ENCODE measurements at regions not wholly inside any gene's neighbourhood (a gene's known extent, or its start where the extent isn't known, plus 50 kb on each side); places are given as distances from the start of the nearest gene placed in this dataset.
A peak's percentile ranks its signal among the peaks of the same experiment; 100 is the strongest.

DNA sequence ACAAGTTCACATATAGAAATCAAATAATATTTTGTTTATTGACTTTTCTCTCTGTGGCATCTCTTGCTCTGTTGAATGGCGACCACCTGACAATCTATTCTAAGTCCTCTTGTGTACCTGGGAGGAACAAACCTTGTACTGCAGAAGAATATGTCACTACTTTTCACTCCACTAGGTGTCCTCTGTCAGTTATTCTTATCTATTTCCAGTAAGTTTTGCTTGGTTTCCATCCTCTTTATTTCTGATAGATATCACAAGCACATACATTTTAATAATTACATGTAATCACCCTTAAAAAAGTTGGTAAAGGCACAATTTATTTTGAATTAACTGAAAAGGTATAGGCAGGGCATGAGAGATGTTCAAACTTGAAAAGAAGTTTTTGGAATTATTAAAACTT is 238.4 kb downstream of the SNCA start:
- CTCF ChIA-PET, result no interaction called here
- H2AFZ ChIP-seq (ENCODE audit: low read depth, low read length), result no peak overlapping the region
- H3K79me2 ChIP-seq (ENCODE audit: control insufficient read depth, insufficient read depth, low read length), result no peaks in the 10 kb centered on the region
- POLR2A ChIA-PET, result no interaction called here
- H3K4me3 ChIP-seq (replicated peaks in 1 of 3; ENCODE audit: insufficient read depth in 1 of 3, low read depth in 1 of 3, low read length in 3 of 3), result no peak overlapping the region
- no peaks in the 10 kb centered on the region for H3K9me3 ChIP-seq (replicated peaks; ENCODE audit: control insufficient read depth, insufficient read depth, low read length)
- dilution Hi-C loops (cut with MboI; ENCODE audit: extremely low pct_ligation_motif_present, low sequenced_read_pairs) (no loop called here), intact Hi-C loops (cut with micrococcal nuclease) (loop anchor here (1.0 kb wide), 1 partner anchor 304 kb away; no protein-coding TSS in a partner anchor)
- H3K9ac ChIP-seq (replicated peaks; ENCODE audit: extremely low read depth, insufficient read depth, low read length), result no peak overlapping the region
- H3K4me1 ChIP-seq (ENCODE audit: control insufficient read depth, extremely low read depth, insufficient read depth, low read length), result no peaks in the 10 kb centered on the region
- H3K27me3 ChIP-seq (ENCODE audit: control insufficient read depth in 2 of 2, insufficient read depth in 2 of 2, low read length in 2 of 2), result no peaks in the 10 kb centered on the region
- DNase-seq (ENCODE audit: low read depth, low spot score), result peak; percentile 64
- no peaks in the 10 kb centered on the region for H3K9me1 ChIP-seq (replicated peaks; ENCODE audit: control insufficient read depth, extremely low read depth, insufficient read depth, low read length)
- H3K36me3 ChIP-seq (ENCODE audit: control insufficient read depth in 2 of 2, extremely low read depth in 1 of 2, insufficient read depth in 2 of 2, low read length in 2 of 2), result no peaks in the 10 kb centered on the region
- H3K27ac ChIP-seq (ENCODE audit: insufficient read depth, low read depth, low read length), result no peak overlapping the region
- BruUV-seq (replicated peaks), result no TSS peak
- TF ChIP-seq GATA2 (IDR thresholded peaks at IDR 0.05; ENCODE audit: insufficient read depth, insufficient read length, low read depth, low read length), result no peak
- no peak for TF ChIP-seq EZH2 (IDR thresholded peaks at IDR 0.05; ENCODE audit: borderline replicate concordance, low read depth, low read length, severe bottlenecking)
- no peak for TF ChIP-seq MYC (IDR thresholded peaks at IDR 0.05; ENCODE audit: low read depth, low read length)
- TF ChIP-seq JUN (IDR thresholded peaks at IDR 0.05; ENCODE audit: borderline replicate concordance, insufficient read depth, insufficient read length, low read depth), result no peak
- TF ChIP-seq, protein P1, sequence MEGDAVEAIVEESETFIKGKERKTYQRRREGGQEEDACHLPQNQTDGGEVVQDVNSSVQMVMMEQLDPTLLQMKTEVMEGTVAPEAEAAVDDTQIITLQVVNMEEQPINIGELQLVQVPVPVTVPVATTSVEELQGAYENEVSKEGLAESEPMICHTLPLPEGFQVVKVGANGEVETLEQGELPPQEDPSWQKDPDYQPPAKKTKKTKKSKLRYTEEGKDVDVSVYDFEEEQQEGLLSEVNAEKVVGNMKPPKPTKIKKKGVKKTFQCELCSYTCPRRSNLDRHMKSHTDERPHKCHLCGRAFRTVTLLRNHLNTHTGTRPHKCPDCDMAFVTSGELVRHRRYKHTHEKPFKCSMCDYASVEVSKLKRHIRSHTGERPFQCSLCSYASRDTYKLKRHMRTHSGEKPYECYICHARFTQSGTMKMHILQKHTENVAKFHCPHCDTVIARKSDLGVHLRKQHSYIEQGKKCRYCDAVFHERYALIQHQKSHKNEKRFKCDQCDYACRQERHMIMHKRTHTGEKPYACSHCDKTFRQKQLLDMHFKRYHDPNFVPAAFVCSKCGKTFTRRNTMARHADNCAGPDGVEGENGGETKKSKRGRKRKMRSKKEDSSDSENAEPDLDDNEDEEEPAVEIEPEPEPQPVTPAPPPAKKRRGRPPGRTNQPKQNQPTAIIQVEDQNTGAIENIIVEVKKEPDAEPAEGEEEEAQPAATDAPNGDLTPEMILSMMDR (IDR thresholded peaks at IDR 0.05; ENCODE audit: extremely low read depth in 1 of 2, insufficient read depth in 1 of 2, low read depth in 1 of 2, low read length in 2 of 2), result peak in 1 of 2 donors; percentile 30
- no peaks in the 10 kb centered on the region for H4K20me1 ChIP-seq (replicated peaks; ENCODE audit: control insufficient read depth, extremely low read depth, insufficient read depth, low read length)
- no peak overlapping the region for H3K4me2 ChIP-seq (ENCODE audit: insufficient read depth, low read length)
- no peak for FAIRE-seq
